GM23338 (cell line): ENCODE measurements at regions not wholly inside any gene's neighbourhood (a gene's known extent, or its start where the extent isn't known, plus 50 kb on each side); places are given as distances from the start of the nearest gene placed in this dataset.

Source experiments
- CREB1 ChIP-seq: fragments of 250-450 bp; sonication (Bioruptor Pico); IDR thresholded peaks from 2 replicates; pipeline ENCODE4 v1.5.0; 2020; ENCODE audit warnings: low read depth, mild to moderate bottlenecking, moderate library complexity
- CTCF ChIP-seq, 2 experiments: fragments of 200-600 bp in 1 of 2; sonication (generic) in 1 of 2; conservative IDR thresholded peaks; 2 replicates each; pipeline versions ENCODE4 v1.5.1 to v1.6.1; 2016 to 2017; ENCODE audit warnings: antibody characterized with exemption in 2 of 2, low read depth in 2 of 2, mild to moderate bottlenecking in 2 of 2, moderate library complexity in 1 of 2
- EZH2 ChIP-seq: fragments of 200-600 bp; sonication (generic); IDR thresholded peaks from one replicate; pipeline ENCODE4 v1.8.0; 2017; ENCODE audit warnings: antibody characterized with exemption, mild to moderate bottlenecking, low read depth; ENCODE audit not compliant: unreplicated experiment
- POLR2AphosphoS5 ChIP-seq: IDR thresholded peaks from 2 replicates; pipeline ENCODE4 v1.6.1; 2016; ENCODE audit warnings: antibody characterized with exemption, low read depth
- ZNF462 ChIP-seq: fragments of 250-450 bp; sonication (Bioruptor Pico); IDR thresholded peaks from 2 replicates; pipeline ENCODE4 v1.5.0; 2020; ENCODE audit warnings: mild to moderate bottlenecking, moderate library complexity

DNA sequence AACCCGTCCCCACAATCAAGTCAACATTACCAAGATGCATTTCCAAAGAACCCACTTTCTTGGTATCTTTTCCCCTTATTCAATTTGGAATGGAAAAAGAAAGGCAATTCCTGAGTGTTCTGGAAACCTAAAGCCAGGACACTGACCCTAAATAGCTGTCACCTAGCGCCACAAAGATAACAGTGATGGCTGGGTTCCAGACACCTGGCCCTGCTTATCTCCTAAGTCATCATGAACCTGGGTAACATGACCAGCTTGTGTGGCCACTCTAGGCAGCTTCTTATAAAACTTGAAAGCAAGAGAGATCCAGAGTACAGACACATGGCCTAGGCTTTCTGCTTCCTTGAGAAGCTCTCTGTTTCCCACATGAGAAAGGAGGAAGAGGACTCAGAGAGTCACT, 95.4 kb downstream of the BOD1L2 start:
- TF ChIP-seq CTCF (conservative IDR thresholded peaks at IDR 0.05; ENCODE audit: low read depth in 2 of 2): no peak
- TF ChIP-seq EZH2: no peak
- TF ChIP-seq CREB1 (CRISPR knock-in tag): no peak
- TF ChIP-seq ZNF462: no peak
- no peak for TF ChIP-seq POLR2AphosphoS5
